Adrenal gland (tissue), 5 donors: ENCODE measurements at regions not wholly inside any gene's neighbourhood (a gene's known extent, or its start where the extent isn't known, plus 50 kb on each side); places are given as distances from the start of the nearest gene placed in this dataset.

Experiments
- CTCF ChIP-seq, 6 experiments: fragments of 450-650 bp in 4 of 6; fragments of 200-600 bp in 2 of 6; sonication (generic) in 1 of 6; IDR thresholded peaks; 1 replicate in 5 of 6; 2 replicates in 1 of 6; pipeline versions ENCODE4 v1.5.1 to v1.8.0; 2016 to 2021; ENCODE audit warnings: antibody characterized with exemption in 6 of 6, mild to moderate bottlenecking in 2 of 6, moderate library complexity in 1 of 6
- POLR2A ChIP-seq, 2 donors: fragments of 450-650 bp; IDR thresholded peaks; one replicate each; pipeline ENCODE4 v1.6.1; 2017; ENCODE audit warnings: antibody characterized with exemption in 2 of 2, mild to moderate bottlenecking in 2 of 2, moderate library complexity in 1 of 2
- donor health status: DM: no; HTN: no; CAD: no.

GRCh38 chr16:52320930-52321439 lies 226.0 kb downstream of the TOX3 start:
- TF ChIP-seq CTCF (IDR thresholded peaks at IDR 0.05) (no peak), POLR2A (IDR thresholded peaks at IDR 0.05) (no peak)
